Stimulated activated CD8-positive, alpha-beta memory T cell treated with anti-CD3 and anti-CD28 coated beads, Interleukin-15, amount 100 ng/mL, for 1 hour (primary cell): ENCODE measurements at regions not wholly inside any gene's neighbourhood (a gene's known extent, or its start where the extent isn't known, plus 50 kb on each side); places are given as distances from the start of the nearest gene placed in this dataset.
"Not testable (repeated sequence)": the region's sequence is repeated elsewhere in the genome, so short reads cannot be mapped to it uniquely, and the experiment has no call there.

Source experiments
- DNase-seq: peaks from one replicate; pipeline ENCODE4 v3.0.0-alpha.2; 2020; ENCODE audit warnings: low read depth

DNA sequence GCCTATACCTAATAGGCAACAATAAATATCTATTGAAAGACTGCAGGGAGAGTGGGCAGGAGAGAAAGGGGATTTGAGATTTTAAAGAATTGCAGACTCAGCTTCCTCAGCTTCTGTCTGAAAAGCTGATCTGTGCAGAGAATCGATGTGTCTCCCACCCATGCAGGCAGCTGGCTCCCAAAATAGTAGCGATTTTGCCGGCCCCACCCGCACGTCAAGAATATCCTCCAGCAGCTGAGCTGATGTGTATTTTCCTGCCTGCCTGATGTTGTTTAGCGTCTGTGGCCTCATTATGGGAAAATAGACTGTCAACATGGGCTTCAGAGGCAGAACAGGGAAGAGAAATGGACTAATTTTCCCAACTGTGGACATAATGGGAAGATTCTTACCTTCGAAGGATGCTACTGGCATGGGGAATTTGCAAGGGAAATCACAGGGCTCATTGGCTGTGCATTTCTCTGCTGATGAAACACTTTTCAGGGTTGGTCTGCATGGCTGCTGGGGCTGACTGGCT is 699.8 kb downstream of the PTPRU start:
- no peak for DNase-seq

DNA sequence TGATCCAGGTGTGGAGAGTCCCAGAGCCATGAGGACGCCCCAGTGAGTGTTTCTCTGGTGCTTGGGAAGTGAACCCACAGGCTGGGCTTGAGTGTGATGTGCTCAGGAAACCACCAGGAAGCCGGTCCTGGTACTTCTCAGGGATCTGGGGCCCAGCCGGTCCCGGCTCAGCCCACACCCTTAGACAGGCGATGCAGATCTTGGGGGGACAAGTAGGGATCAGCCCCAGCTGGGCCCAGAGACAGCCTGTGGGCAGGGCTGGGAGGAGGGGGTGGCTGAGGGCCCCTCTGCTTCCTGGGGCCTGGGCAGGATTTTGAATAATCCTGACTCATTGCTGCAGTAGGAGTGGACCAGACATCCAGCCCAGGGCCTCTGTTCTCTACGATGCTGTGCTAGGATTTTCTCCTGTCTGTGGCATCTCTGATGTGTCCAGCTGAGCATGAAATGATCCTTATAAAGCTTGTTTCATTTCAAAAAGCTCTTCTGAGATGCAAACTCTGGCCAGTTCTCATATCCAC is 698.0 kb downstream of the PTPRU start:
- no peak for DNase-seq

DNA sequence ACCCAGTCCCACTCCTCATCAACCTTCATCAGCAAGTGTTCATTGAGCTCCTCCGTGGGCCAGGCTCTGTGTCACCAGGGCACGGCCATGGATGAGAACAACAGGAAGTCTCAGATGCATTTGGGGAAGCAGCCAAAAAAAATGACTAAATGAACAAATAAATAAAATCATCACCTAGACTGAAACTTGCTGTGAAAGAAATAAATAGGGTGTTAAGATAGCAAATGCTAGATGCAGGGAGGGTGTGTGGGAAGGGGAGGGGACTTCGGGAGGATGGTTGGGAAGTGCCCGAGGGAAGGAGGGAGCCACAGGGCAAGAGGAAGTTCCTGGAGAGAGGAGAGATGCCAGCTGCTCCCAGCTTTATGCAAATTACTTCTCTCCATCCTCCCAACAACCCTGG is 696.7 kb downstream of the PTPRU start:
- no peak for DNase-seq

DNA sequence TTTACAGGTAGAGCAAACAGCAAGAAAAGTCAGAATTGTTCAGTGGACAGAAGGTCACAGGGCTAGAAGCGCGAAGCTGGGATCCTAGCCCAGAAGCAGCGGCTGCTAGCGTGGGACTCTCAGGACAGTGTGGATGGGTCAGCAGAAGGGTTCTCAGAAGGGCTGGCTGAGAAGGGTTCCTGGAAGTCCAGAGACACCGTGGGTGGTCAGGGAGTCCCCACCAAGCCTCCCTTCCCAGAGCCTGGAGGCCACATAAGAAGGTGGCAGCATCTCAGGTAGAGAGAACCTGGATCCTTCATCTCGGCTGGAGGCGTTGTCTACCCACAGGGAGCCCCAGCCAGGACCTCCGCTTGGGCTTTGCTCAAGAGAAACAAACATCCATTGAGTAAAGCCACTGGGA is 696.3 kb downstream of the PTPRU start:
- no peak for DNase-seq

DNA sequence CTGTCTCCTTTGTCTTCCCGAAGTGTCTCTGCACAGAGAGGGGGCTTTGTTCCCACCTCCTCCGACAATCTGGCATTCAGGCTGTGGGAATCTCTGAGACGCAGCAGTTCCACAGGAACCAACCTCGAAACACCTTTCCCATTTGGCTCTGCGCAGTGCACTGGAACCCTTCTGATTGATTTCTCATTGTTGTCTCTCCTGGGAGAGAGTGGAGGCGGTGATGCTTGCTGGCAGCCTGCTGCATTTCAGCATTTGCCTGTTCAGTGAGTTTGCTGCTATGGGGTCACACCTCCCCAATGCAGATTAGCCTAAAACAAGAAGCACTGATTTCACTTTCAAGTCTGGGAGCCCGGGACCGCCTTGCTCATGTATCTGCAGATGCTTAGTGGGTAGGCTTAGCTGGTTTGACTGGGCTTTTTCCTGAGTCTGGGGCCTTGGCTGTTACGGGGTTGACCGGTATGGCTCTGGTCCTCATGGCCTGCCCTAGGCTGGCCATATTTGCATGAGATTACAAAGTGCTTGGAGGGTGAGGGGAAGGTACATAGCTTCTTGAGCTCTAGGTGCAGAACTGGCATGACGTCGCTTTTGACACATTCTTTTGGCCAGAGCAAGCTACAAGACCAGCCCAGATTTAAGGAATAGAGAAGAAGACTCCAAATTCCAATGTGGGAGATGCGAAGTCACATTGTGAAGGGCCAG is 695.3 kb downstream of the PTPRU start:
- no peak for DNase-seq

DNA sequence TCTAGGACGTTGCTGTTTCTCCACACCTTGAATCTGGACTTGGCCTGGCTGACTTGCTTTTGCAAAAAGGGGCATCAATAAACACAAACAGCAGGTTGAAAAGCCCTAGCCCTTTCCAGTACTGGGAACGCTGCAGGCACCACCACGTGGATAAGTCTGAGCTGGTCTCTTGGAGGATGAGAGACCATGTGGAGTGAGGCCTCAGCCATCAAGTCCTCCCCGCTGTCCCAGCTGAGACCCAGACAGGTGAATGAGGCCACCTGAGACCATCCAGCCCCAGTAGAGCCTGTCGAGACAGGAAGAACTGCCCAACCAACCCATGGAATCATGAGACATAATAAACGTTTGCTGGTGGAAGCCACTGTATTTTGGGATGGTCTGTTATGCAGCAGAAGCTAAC is 688.7 kb downstream of the PTPRU start:
- no peak for DNase-seq

DNA sequence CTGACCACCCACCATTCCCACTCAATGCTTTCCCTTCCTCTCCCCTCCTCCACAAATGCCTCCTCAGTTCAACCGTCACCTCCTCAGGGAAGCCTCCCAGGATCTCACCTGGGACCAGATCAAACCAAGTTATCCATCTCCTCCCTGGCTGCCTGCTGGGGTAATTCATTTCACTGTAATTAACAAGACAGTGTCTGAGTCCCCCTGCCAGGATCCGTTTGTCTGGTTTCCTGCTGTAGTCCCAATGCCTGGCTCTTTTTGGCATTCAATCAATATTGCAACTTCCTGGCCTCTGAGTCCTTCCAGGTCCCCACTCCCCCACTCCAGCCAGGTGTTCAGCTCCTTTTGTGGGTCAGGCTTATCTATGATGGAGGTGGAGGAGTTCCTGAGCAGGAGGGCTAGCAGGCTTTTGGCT is 687.7 kb downstream of the PTPRU start:
- DNase-seq = no peak

DNA sequence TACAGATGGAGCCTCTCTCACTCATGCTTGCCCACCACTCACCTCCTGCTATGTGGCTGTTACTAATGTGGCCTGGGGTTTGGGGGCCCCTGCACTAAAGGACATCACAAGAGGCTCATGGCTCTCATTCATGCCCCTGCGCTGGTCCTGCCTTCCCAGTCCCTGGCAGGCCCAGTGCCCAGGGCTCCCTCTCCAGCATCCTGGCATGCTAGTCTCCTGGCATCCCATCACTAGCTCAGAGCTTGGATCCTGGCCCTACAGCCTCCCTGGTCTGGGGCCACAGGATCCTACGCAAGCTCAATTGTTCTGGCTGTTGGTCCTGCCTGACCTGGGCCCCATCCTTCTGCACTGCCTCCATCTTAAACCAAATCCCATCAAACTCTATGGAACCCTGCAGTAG is 685.4 kb downstream of the PTPRU start:
- no peak for DNase-seq

DNA sequence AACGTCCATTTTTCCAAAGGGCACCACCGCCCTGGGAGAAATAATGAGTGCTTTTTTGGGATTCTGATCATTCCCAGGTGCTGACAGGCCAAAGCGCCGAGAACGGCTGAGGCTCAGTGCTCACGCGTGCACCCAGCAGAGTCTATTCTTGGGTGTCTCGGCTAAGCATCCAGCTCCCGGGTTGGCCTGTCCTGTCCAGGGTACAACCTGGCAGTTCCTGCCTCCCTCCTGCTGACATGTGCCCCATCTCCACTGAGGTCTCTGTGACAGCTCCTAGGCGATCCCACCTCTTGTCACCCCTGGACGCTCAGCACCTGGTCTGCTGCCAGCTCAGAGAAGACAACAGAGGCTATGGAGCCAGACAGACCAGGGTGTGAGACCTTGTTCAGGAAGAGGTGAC is 684.5 kb downstream of the PTPRU start:
- no peak for DNase-seq

DNA sequence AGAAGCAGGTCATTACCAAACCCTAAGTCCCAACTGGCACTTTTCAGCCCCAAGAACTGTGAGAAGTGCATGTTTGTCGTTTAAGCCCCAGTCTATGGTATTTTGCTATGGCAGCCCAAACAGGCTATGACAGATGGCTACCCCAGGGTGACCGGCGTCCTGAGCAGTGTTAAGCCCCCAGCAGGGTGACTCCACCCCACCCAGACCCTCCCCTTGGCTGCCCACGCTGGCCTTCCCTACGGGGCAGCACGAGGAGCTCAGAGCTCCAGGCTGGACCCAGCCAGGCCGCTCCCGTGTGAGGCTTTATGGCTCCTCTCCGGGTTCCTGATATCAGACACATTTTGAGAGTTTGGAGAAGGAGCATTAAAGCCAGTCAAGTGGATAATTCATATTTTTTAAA is 684.0 kb downstream of the PTPRU start:
- no peak for DNase-seq

DNA sequence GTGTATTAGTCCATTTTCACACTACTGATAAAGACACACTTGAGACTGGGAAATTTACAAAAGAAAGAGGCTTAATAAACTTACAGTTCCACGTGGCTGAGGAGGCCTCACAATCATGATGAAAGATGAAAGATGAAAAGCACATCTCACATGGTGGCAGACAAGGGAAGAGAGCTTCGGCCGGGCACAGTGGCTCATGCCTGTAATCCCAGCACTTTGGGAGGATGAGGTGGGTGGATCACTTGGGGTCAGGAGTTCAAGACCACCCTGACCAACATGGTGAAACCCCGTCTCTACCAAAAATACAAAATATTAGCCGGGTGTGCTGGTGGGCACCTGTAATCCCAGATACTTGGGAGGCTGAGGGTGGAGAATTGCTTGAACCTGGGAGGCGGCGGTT is 682.7 kb downstream of the PTPRU start:
- not testable (repeated sequence) for DNase-seq

DNA sequence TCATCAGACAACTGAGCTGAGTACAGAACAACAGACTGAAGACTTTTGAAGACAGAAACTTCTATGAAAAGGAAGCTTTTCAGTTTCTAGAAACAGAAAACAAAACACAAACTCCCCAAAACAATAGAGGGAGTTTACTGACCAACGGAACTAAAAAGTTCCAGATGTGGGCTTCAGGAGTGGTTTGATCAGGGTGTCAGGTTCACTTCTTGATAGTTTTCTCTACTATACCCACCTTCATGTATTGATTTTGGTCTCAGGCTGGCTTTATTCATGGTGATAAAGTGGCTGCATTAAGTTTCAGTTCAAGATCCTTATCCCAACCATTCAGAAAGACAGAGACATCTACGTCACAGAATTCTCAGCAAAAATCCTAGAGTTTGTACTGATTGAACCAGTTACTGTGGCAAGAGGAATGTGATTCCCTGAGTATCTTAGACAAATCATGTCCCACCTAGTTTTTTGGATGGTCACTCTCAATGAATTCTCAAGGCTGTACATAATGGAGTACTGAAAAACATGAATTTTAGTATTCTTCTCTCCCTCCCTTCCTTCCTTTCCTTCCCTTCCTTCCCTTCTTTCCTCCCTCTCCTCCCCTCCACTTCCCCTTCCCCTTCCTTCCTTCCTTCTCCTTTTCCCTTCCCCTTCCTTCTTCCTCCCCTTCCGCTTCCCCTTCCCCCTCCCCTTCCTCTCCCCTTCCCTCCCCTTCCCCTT is 680.5 kb downstream of the PTPRU start:
- no peak for DNase-seq

DNA sequence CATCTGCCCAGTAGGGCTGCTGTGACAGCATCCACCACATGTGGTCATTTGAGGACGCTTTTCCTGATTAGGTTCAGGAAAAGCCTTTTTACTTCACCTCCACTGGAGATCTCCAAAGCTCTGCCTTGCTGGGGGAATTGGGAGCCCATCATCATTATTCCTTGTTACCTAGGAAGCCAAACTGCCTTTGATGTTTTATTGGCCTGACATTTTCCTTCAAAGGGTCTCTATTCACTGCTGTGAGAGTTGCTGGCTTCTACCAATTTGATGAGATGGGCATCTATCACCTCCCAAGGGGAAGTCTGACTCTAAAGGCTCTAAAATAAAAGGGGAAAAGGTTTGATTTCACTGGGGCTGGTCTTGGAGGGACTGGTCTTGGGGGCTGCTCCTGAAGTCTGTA is 678.6 kb downstream of the PTPRU start:
- DNase-seq = no peak

DNA sequence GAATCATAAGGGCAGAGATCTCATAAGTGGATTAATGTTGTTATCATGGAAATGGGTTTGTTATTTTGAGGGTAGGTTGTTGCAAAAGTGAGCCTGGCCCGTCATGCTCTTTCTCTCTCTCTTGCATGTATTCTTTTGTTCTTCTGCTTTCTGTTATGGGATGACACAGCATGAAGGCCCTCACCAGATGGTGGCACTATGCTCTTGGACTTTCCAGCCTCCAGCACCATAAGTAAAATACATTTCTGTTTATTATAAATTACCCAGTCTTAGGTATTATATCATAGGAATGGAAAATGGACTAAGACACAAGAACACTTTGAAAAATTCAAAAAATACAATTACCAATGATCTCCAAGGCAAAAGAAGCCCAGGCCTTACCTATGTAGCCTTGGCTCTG is 676.1 kb downstream of the PTPRU start:
- no peak for DNase-seq

DNA sequence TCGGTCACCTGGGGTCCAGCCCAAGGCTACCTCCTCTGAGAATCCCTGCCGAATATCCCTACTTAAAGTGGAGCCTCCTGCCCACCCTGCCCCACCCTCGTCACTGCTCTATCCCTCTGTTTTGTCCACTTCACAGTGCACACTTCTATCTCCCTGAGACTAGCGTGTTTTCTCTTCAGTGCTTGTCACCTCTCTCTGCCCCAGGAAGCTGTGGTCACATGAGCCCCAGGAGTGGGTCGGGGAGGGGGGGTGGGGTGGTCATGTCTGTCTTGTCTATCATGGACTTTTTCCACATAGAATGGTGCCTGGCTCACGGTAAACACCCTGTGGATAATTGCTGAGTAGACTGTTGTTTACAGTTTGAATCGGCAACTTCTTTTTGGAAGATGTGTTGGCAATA is 673.6 kb downstream of the PTPRU start:
- DNase-seq = no peak

DNA sequence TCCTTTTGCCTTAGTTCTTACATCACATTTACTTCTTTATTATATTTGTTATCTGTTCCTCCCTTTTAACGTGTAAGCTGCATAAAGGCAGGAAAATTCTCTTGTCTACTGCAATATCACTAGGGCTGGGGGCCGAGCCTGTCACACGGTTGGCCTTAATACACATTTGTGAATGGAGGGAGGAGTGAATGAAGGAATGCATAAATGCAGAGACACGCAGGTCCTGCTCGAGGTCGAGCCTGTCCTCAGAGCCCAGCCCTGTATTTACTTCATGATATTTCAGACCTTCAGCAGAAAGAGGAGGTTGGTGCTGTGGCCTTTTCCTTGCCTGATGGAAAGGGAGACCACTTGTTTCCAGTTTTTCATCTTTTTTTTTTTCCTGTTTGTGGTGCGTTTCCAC is 671.3 kb downstream of the PTPRU start:
- DNase-seq = no peak

DNA sequence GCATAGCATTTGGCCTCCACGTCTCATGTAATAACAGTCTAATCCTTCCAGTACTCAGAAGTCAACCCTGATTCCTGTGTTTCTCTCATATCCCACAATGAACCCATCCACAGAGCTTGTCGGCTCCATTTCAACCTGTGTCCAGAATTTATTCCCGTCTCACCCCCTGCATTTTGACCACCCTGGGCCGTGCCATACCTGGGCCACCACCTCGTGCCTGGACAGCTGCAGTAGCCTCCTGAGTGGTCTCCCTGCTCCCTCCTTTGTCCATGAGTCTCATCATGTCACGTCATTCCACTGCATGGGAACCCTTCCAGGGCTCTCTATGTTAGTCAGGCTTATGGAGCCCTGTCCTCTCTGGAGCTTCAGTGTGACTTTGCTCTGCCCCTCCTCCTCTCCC is 670.6 kb downstream of the PTPRU start:
- no peak for DNase-seq

DNA sequence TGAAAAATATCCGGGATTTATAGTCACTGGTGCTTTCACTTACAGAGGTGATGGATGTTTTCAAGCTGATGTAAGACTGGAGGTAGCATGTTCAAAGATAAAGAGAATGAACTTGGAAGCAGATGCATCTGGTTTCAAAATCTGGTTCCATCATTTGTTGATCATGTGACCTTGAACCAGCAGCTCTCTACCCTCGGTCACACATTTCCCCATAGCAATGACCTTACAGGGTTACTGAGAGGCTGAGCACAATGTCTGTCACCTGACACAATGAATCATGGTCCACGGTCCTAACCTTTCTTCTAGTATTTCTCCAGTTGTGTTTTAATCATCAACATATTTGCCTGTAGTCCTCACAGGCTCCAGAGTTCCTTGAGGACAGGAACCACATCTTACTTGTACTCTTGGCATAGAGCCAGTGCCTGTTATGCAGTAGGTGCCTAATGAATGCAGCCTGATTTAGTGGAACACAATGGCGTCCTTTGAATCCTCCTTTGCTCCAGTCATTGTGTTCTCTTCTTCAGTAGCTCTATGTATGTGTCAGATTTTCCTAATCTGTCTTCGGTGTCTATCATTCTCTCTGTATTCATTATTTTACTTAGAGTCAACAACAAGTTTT is 667.3 kb downstream of the PTPRU start:
- DNase-seq = no peak

DNA sequence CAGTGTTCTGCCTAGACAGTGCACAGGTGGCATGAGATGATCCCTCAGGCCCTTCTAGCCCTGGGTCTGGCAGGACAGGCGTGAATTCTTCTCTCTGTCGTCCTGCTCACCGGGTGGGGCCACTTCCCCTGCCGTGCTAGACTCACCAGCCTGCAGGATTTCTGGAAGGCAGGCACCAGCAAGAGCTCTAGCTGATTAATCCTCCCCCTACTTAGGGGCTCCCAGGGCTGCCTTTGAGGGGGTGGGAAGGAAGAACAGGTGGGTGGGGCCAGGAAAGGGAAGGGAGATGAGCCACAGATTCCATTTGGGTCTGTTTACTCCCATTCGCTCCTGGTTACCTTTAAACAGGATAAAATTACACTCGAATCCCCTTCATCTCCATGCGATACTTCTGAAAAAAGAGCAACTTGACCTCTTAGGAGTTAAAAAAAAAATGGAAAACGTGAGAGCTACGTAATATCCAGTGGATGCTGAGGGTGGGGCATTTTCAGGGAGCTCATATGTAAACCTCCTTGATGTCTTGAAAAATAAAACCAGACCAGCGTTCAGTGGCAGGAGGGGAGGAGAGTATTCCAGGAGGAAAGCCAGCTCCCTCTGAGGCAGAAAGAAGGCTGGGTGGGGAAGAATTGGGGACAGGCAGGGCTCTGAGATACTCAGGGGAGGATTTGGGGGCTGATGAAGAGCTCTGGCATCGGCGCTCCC is 665.5 kb downstream of the PTPRU start:
- no peak for DNase-seq

DNA sequence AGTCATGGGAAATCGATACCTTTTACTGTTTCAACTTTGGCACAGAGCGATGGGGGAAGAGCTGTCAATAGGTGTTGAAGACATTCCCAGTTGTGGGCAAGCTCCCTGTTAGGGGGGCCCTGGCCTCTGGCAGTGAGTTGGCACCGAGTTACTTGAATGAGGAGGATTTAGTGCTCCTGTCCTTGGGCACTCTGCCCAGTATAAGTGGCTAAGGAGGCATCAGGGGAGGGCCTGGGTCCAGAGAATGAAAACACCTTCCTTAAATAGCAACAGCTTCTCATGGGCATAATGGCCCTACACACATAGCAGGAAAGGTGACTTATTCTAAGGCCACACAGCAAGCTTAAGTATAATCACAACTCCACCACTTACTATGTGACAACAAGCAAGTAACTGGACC is 664.4 kb downstream of the PTPRU start:
- no peak for DNase-seq

DNA sequence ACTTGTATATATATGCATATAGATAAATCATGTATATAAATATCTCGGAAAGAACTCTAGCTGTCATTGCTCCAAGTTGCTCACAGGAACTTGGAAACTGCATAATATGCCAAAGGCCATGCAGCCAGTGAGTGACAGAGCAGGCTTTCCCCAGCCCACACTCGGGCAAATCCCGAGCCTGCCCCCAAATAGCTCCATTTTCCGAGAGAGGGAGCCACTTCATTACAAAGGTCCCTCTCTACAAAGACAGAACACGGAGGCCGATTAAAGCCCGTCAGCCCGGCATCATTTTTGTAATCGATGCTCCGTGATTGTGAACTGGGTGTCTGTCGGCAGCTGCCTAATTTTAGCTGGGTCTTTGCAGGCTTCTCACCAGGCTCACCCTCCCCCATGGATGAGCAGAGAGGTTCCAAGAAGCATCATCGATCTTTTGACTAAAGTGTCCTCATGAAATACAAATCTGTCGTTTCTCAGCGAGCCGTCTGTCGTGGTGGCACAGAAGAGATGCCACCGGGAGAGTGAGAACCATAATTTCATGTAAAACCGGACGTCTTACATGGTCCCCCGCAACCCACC is 663.9 kb downstream of the PTPRU start:
- no peak for DNase-seq
